ENCODE measurements at regions not wholly inside any gene's neighbourhood (a gene's known extent, or its start where the extent isn't known, plus 50 kb on each side); places are given as distances from the start of the nearest gene placed in this dataset.

DNA sequence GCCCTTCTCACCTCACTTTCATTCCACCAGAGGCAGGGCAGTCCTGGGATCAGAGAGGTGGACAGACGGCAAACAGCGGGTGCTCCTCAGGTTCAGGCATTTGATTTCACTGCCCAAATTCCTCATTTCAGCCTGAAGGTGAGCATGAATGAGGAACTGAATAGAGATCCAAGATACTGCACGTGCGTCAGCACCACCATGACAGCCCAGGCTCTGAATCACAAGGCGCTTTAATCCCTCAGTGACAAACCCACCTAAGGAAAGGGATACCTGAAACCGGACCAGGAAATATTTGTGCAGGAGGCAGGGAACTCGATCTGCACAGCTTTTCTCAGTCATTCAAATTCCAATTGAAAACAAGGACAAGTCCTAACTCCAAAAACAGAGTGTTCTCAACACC, 174.8 kb upstream of the HEY2 start:
- ChIA-PET POLR2A (no interaction called here), CTCF (no interaction called here)
- DNase-seq (ENCODE audit: extremely low spot score), result no peak
- TF ChIP-seq, protein P1, sequence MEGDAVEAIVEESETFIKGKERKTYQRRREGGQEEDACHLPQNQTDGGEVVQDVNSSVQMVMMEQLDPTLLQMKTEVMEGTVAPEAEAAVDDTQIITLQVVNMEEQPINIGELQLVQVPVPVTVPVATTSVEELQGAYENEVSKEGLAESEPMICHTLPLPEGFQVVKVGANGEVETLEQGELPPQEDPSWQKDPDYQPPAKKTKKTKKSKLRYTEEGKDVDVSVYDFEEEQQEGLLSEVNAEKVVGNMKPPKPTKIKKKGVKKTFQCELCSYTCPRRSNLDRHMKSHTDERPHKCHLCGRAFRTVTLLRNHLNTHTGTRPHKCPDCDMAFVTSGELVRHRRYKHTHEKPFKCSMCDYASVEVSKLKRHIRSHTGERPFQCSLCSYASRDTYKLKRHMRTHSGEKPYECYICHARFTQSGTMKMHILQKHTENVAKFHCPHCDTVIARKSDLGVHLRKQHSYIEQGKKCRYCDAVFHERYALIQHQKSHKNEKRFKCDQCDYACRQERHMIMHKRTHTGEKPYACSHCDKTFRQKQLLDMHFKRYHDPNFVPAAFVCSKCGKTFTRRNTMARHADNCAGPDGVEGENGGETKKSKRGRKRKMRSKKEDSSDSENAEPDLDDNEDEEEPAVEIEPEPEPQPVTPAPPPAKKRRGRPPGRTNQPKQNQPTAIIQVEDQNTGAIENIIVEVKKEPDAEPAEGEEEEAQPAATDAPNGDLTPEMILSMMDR (IDR thresholded peaks at IDR 0.05; ENCODE audit: control extremely low read depth, extremely low read depth, low read depth, missing control alignments), result no peak

DNA sequence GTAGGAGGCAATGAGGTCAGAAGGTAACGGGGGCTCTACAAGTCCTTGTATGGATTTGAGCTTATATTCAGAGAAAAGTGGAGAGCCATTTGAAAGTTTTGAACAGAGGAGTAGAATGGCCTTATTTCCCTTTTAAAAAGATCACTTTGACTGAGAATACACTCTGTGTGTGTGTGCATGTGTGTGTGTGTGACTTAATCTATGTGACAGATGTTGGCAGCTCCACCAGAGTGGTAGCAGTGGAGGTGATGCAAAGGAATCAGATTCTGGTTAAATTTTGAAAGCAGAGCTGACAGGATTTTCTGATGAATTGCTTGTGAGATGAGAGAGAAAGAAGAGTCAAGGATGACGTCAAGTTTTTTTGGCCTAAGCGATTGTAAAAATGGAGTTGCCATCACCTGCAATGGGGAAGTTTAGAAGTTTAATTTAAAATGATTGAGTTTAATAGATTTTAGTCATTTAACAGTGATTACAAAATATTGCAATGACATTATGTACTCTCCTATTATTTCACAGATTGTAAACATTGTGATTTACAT, 172.2 kb upstream of the HEY2 start:
- CTCF ChIA-PET, result interaction anchor here (1.2 kb wide), 1 partner anchor 9 kb away, joined by 3 read pairs; no protein-coding TSS in a partner anchor
- TF ChIP-seq, protein P1 (IDR thresholded peaks at IDR 0.05; ENCODE audit: control extremely low read depth, extremely low read depth, low read depth, missing control alignments), result no peak
- DNase-seq (ENCODE audit: extremely low spot score), result no peak
- POLR2A ChIA-PET, result no interaction called here

DNA sequence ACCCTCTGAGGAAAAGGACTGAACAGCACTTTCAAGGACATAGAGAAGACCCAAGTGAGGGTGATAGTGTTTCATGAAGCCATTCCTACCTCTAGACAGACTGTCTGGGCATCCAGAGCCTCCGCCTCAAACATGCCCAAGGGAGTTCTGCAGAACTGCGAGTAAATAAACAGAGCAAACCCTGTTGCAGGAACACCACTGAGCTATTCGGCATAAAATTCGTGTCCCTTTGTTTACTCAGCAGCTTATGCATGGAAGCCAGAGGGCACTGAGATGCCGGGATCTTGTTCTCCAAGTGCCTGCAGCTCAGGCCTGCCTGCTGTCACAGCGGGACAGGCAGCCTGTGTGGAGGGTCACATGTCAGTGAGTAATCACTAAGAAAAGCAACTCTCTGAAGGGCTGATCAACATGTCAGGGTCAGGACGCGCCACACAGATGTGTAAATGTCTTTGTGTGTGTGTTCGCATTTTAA, 164.9 kb upstream of the HEY2 start:
- ChIA-PET POLR2A (no interaction called here), CTCF (no interaction called here)
- DNase-seq (ENCODE audit: extremely low spot score), result no peak
- TF ChIP-seq, protein P1 (IDR thresholded peaks at IDR 0.05; ENCODE audit: control extremely low read depth, extremely low read depth, low read depth, missing control alignments), result no peak

DNA sequence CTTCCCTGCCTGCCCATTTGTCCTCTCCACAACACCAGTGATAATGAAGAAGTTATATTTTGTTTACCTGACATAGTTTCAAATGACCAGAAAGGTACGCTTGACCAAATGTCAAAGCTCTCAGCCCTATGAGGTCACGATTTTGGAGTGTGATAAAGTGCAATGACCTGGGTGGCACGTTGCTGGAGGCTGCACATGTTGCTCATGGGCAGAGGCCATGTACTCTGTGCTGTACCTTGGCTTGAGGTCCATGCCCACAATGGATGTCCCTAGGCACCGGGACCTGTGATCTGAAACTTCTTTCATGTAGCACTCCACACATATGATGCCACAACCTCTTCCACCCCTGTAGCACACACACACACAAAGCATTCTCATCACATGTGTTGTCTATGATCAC, 164.0 kb upstream of the HEY2 start:
- POLR2A ChIA-PET, result no interaction called here
- TF ChIP-seq, protein P1 (IDR thresholded peaks at IDR 0.05; ENCODE audit: control extremely low read depth, extremely low read depth, low read depth, missing control alignments), result no peak
- CTCF ChIA-PET, result interaction anchor here (0.9 kb wide), 1 partner anchor 8 kb away, joined by 3 read pairs; no protein-coding TSS in a partner anchor
- DNase-seq (ENCODE audit: extremely low spot score), result no peak

DNA sequence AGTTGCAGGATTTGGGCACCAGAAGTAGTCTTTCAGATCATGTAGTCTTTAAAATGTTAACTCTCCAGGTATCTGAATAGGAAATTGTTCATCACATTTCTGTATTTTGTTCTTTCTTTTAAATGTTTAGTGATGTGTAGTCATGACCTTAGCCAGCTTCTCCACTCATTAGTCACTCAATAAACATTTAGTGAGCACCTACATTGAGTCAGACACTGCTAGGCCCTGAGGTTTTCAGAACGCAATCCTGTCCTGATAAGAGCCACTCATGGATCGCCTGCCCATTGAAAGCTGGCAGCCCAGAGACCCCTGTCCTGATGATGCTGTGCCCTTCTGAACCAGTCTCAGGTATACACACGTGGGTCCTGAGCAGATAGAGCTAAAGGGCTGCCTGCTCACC, 163.4 kb upstream of the HEY2 start:
- CTCF ChIA-PET, result interaction anchor here (0.9 kb wide), 1 partner anchor 9 kb away, joined by 3 read pairs; no protein-coding TSS in a partner anchor

DNA sequence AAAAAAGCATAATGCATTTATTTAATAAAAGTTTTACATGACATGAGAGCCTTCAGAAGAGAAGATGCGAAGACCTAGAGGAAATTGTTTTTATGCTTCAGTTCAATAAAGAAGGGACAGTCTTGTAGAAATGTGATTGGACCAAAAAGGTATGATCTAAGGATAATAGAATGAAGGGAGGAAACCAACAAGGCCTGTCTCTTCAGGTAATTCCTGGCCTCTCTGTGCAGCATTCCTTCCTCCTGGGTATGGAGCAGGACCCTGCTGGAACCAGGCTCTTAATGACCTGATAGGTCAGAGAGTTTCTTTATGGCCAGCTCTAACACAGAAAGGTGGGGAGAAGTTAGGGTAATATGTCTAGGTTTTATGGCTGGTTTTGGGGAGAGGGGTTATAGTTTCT, 162.8 kb upstream of the HEY2 start:
- no peak for DNase-seq (ENCODE audit: extremely low spot score)
- ChIA-PET CTCF (interaction anchor here (0.9 kb wide), 1 partner anchor 10 kb away, joined by 3 read pairs; no protein-coding TSS in a partner anchor), POLR2A (no interaction called here)
- TF ChIP-seq, protein P1 (IDR thresholded peaks at IDR 0.05; ENCODE audit: control extremely low read depth, extremely low read depth, low read depth, missing control alignments), result no peak

More for the DNA sequence above, 163.4 kb upstream of the HEY2 start:
- DNase-seq (ENCODE audit: extremely low spot score), result no peak
- TF ChIP-seq, protein P1 (IDR thresholded peaks at IDR 0.05; ENCODE audit: control extremely low read depth, extremely low read depth, low read depth, missing control alignments), result no peak
- POLR2A ChIA-PET, result no interaction called here
